Adrenal gland (tissue), 5 donors: ENCODE measurements at regions not wholly inside any gene's neighbourhood (a gene's known extent, or its start where the extent isn't known, plus 50 kb on each side); places are given as distances from the start of the nearest gene placed in this dataset.

Source experiments
- CTCF ChIP-seq, 6 experiments: fragments of 450-650 bp in 4 of 6; fragments of 200-600 bp in 2 of 6; sonication (generic) in 1 of 6; IDR thresholded peaks; 1 replicate in 5 of 6; 2 replicates in 1 of 6; pipeline versions ENCODE4 v1.5.1 to v1.8.0; 2016 to 2021; ENCODE audit warnings: antibody characterized with exemption in 6 of 6, mild to moderate bottlenecking in 2 of 6, moderate library complexity in 1 of 6
- POLR2A ChIP-seq, 2 donors: fragments of 450-650 bp; IDR thresholded peaks; one replicate each; pipeline ENCODE4 v1.6.1; 2017; ENCODE audit warnings: antibody characterized with exemption in 2 of 2, mild to moderate bottlenecking in 2 of 2, moderate library complexity in 1 of 2
- donor health status: DM: no; HTN: no; CAD: no.

GRCh38 chr4:89497517-89498308 lies 190.1 kb upstream of the GPRIN3 start:
- TF ChIP-seq CTCF (IDR thresholded peaks at IDR 0.05) = no peak
- TF ChIP-seq POLR2A (IDR thresholded peaks at IDR 0.05) = no peak
